ENCODE measurements at regions not wholly inside any gene's neighbourhood (a gene's known extent, or its start where the extent isn't known, plus 50 kb on each side); places are given as distances from the start of the nearest gene placed in this dataset.

- DNase-seq (ENCODE audit: low read depth, low spot score), result no peak
Measured at GRCh38 chr18:55090564-55091188, 131.4 kb upstream of the CCDC68 start.

- DNase-seq (ENCODE audit: low read depth, low spot score), result no peak
Measured at GRCh38 chr18:55089610-55090009, 130.3 kb upstream of the CCDC68 start.

GRCh38 chr18:55088561-55088960, 129.3 kb upstream of the CCDC68 start:
- DNase-seq (ENCODE audit: low read depth, low spot score), result no peak

- no peak for DNase-seq (ENCODE audit: low read depth, low spot score)
Measured at GRCh38 chr18:55088000-55088401, 128.7 kb upstream of the CCDC68 start.

- no peak for DNase-seq (ENCODE audit: low read depth, low spot score)
Measured at GRCh38 chr18:55086906-55087305, 127.6 kb upstream of the CCDC68 start.

GRCh38 chr18:55085557-55086285, 126.5 kb upstream of the CCDC68 start:
- DNase-seq (ENCODE audit: low read depth, low spot score), result no peak

- no peak for DNase-seq (ENCODE audit: low read depth, low spot score)
Measured at GRCh38 chr18:55084550-55084949, 125.3 kb upstream of the CCDC68 start.

GRCh38 chr18:55083461-55083860, 124.2 kb upstream of the CCDC68 start:
- DNase-seq (ENCODE audit: low read depth, low spot score), result no peak

- DNase-seq (ENCODE audit: low read depth, low spot score), result peak; percentile 30
Measured at GRCh38 chr18:55079481-55080355, 120.5 kb upstream of the CCDC68 start.

GRCh38 chr18:55079067-55079466, 119.8 kb upstream of the CCDC68 start:
- DNase-seq (ENCODE audit: low read depth, low spot score), result no peak

- no peak for DNase-seq (ENCODE audit: low read depth, low spot score)
Measured at GRCh38 chr18:55078303-55078932, 119.2 kb upstream of the CCDC68 start.

GRCh38 chr18:55076643-55077218, 117.5 kb upstream of the CCDC68 start:
- no peak for DNase-seq (ENCODE audit: low read depth, low spot score)

GRCh38 chr18:55073834-55074233, 114.6 kb upstream of the CCDC68 start:
- no peak for DNase-seq (ENCODE audit: low read depth, low spot score)

- DNase-seq (ENCODE audit: low read depth, low spot score), result no peak
Measured at GRCh38 chr18:55073116-55073515, 113.9 kb upstream of the CCDC68 start.

- no peak for DNase-seq (ENCODE audit: low read depth, low spot score)
Measured at GRCh38 chr18:55072698-55073097, 113.4 kb upstream of the CCDC68 start.

GRCh38 chr18:55072181-55072580, 112.9 kb upstream of the CCDC68 start:
- no peak for DNase-seq (ENCODE audit: low read depth, low spot score)

- no peak for DNase-seq (ENCODE audit: low read depth, low spot score)
Measured at GRCh38 chr18:55069497-55069896, 110.2 kb upstream of the CCDC68 start.

GRCh38 chr18:55064760-55065159, 105.5 kb upstream of the CCDC68 start:
- no peak for DNase-seq (ENCODE audit: low read depth, low spot score)

GRCh38 chr18:55064073-55064472, 104.8 kb upstream of the CCDC68 start:
- DNase-seq (ENCODE audit: low read depth, low spot score), result no peak

- no peak for DNase-seq (ENCODE audit: low read depth, low spot score)
Measured at GRCh38 chr18:55054021-55054990, 95.0 kb upstream of the CCDC68 start.

Measured in brain pericyte (primary cell).